ENCODE measurements at regions not wholly inside any gene's neighbourhood (a gene's known extent, or its start where the extent isn't known, plus 50 kb on each side); places are given as distances from the start of the nearest gene placed in this dataset.
A peak's percentile ranks its signal among the peaks of the same experiment; 100 is the strongest.
"Not testable (repeated sequence)": the region's sequence is repeated elsewhere in the genome, so short reads cannot be mapped to it uniquely, and the experiment has no call there.

DNA sequence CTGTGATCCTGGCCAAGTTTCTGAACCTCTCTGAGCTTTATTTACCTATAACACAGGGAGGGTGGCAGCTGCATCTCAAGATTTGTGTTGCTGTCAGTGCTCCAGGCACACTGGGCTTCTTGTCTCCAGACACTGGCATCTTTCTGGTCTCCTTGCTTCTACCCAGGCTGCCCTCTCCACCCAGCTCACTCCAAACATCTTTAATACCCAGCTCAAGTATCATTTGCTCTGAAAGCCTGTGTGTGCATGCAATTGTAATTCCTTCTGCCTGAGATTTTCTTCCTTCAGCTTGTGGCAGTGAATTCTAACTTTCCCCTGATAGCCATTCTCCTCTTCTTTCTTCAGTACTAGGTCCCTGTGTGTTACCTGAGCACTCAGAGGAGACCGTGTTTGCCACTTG, 50.7 kb upstream of the USP7 start:
- DNase-seq (ENCODE audit: low spot score): no peak

DNA sequence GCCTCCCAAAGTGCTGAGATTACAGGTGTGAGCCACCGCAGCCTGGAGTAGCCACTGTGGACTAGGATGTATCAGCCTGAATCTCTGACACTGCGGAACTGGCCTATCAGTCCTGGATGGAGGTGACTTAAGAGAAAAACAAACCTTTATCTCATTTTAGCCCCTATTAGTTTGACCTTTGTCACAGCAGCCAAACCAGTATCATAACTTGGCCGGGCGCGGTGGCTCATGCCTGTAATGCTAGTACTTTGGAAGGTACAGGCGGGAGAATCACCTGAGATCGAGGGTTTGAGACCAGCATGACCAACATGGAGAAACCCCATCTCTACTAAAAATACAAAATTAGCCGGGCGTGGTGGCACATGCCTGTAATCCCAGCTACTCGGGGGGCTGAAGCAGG, 51.8 kb upstream of the USP7 start:
- no peak for DNase-seq (ENCODE audit: low spot score)

DNA sequence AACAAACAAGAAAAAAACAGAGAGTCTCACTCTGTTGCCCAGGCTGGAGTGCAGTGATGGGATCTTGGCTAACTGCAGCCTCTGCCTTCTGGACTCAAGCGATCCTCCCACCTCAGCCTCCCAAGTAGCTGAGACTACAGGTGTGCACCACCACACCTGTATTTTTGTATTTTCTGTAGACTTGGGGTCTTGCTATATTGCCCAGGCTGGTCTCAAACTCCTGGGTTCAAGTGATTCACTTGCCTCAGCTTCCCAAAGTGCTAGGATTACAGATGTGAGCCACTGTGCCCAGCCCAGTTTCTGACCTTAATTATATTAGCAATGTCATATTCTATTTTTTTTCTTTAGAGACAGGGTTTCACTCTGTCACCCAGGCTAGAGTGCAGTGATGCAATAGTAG, 52.3 kb upstream of the USP7 start:
- DNase-seq (ENCODE audit: low spot score): not testable (repeated sequence)

DNA sequence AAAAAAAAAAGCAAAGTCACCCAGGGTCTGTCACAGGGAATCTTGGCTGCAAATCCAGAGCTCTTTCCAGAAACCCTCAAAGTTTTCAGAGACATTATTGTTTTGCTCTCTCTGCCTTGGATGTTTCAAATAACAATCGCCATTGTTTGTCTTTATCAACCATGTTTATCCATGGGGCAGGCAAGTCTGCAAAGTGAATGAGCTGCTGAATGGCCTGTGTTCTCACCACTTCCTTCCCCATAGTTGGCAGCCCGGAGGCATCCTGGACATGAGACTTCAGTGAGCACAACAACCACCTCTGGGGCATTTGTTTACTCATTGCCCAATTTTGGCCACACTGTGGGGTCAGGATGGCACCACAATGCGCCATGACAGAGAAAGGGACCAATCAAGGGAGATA, 53.1 kb upstream of the USP7 start:
- no peak for DNase-seq (ENCODE audit: low spot score)

DNA sequence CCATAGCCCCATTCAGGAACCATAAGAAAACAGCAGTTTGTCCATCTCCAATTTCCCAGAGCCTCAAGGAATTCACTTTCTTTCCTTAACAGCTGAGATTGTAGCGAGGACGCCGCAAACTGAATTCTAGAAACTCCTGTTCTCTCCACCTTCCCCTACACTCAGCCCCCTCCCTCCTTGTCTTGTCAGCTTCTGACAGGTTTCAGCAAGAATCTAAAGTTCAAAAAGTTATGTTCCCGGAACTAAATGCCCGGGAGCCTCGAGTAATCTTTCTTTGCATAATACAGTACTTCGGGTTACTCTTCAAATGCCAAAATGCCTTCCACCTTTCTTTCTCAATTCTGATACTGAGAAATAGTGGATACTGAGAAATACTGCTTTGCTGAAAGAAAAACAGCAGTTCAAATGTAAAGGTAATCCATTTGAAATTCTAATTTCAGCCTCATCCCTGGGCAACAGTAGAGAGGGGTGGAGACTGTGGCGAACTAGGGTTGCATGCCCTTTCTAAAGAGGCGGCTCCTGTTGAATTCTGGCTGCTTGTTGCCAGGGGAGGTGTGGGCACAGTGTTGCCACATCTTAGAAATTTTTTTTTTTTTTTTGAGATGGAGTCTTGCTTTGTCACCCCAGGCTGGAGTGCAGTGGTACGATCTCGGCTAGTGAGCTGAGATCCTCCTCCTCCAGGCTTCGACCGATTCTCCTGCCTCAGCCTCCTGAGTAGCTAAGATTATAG, 63.5 kb upstream of the USP7 start:
- no peak for DNase-seq (ENCODE audit: low spot score)

DNA sequence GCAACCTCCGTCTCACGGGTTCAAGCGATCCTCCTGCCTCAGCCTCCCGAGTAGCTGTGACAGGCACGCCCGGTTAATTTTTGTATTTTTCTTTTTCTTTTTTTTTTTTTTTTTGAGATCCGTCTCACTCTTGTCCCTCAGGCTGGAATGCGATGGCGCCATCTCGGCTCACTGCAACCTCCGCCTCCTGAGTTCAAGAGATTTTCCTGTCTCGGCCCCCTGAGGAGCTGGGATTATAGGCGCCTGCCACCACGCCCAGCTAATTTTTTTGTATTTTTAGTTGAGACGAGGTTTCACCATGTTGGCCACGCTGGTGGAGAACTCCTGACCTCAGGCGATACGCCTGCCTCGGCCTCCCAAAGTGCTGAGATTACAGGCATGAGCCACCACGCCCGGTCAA, 63.0 kb upstream of the HAPSTR1 start:
- not testable (repeated sequence) for DNase-seq (ENCODE audit: low spot score)

DNA sequence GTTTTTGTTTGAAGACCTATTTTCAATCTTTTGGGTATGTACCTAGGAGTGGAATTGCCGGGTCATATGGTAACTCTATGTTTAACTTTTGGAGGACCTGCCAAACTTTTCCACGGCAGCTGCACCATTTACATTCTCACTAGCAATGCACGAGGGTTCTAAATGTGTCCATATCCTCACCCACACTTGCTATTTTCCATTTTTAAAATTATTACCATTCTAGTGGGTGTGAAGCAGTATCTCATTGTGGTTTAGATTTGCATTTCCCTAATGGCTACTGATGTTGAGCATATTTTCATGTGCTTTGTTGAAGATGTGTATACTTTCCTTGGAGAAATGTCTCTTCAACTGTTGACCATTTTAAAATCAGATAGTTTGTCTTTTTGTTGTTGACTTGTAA, 60.3 kb upstream of the HAPSTR1 start:
- no peak for DNase-seq (ENCODE audit: low spot score)

DNA sequence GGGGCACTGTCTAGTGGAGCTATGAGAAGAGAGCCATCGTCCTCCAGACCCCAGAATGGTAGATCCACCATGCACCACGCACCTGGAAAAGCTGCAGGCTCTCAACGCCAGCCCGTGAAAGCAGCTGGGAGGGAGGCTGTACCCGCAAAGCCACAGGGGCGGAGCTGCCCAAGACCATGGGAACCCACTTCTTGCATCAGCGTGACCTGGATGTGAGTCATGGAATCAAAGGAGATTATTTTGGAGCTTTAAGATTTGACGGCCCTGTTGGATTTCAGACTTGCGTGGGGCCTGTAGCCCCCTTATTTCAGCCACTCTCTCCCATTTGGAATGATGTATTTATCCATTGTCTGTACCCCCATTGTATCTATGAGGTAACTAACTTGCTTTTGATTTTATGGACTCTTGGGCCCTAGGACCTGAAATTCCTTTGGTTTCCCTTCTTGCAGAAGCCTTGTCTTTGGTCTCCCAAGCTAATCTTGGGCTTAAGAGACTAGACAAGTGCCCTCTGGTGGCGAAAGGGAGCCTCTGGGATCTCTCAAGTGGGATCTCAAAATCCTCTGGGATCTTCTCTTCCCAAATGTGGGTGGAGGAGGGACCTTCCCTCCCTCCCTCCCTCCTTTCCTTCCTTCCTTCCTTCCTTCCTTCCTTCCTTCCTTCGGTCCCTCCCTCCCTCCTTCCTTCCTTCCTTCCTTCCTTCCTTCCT, 58.2 kb upstream of the HAPSTR1 start:
- peak; percentile 75 for DNase-seq (ENCODE audit: low spot score)

DNA sequence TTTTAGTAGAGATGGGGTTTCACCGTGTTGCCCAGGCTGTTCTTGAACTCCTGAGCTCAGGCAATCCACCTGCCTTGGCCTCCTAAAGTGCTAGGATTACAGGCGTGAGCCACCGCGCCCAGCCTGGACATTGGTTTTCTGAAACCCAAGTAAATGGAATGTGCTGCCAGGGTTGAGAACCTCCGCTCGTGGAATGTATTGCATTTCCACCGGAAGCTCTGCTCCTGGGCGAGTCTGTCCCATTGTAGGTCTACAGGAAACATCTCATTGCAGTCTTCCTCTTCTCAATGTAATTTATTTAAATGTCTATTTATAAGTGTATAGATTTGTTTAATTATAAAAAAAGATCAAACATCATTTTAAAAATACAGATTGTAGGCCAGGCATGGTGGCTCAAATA, 57.4 kb upstream of the HAPSTR1 start:
- DNase-seq (ENCODE audit: low spot score): no peak

DNA sequence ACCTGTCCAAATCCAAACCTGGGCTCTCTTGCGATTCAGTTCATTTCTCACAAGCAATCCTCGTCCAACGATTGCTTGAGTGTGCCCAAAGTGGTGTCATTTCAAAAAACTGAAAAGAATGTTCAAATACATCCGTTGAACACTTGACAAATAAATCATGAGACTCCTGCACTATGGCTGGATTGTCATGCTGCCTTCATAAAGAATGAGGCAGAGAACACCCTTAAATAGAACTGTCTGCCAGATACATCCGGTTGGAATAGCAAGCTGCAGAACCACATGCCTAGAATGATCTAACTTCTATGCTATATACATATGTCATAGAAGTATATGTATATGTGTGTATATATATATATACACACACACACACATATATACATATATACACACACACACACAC, 55.4 kb upstream of the HAPSTR1 start:
- DNase-seq (ENCODE audit: low spot score): no peak

DNA sequence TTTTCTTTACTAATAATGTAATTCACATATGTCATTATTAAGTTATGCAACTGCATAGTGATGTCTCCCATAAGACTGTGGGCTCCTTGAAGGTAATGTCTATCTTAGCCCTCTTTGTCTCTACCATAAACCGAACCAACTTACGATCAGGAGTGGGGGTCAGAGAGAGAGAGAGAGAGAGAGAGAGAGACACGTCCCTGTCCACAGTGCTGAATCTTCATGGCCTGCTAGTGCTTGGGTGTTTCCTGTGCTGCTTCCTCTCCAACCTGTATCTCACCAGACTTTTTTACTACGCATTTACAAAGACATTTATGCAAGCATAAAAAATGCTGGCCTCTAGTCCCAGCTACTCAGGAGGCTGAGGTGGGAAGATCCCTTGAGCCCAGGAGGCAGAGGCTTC, 52.2 kb upstream of the HAPSTR1 start:
- DNase-seq (ENCODE audit: low spot score): no peak

DNA sequence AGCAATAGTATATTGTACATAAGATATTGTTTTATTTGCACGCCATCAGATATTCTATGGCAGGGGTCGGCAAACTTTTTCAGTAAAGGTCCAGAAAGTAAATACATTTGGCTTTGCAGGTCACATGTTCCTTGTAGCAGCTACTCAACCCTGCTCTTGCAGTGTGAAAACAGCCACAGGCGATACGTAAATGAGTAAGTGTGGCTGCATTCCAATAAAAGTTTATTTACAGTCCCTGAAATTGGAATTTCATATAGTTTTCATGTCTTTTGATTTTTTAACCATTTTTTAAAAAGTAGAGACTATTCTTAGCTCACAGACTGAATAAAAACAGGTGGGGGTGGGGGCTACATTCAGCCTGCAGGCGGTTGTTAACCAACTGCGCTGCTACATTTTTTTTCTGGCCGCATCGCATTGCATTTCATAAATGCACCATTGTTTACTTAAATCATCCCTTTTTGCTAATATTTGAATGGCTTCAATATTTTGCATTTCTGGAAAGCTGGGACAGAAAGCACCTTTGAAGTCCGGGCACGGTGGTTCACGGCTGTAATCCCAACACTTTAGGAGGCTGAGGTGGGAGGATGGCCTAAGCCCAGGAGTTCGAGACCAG, 50.5 kb upstream of the HAPSTR1 start:
- no peak for DNase-seq (ENCODE audit: low spot score)
